ENCODE measurements at regions not wholly inside any gene's neighbourhood (a gene's known extent, or its start where the extent isn't known, plus 50 kb on each side); places are given as distances from the start of the nearest gene placed in this dataset.
"Not testable (repeated sequence)": the region's sequence is repeated elsewhere in the genome, so short reads cannot be mapped to it uniquely, and the experiment has no call there.

DNA sequence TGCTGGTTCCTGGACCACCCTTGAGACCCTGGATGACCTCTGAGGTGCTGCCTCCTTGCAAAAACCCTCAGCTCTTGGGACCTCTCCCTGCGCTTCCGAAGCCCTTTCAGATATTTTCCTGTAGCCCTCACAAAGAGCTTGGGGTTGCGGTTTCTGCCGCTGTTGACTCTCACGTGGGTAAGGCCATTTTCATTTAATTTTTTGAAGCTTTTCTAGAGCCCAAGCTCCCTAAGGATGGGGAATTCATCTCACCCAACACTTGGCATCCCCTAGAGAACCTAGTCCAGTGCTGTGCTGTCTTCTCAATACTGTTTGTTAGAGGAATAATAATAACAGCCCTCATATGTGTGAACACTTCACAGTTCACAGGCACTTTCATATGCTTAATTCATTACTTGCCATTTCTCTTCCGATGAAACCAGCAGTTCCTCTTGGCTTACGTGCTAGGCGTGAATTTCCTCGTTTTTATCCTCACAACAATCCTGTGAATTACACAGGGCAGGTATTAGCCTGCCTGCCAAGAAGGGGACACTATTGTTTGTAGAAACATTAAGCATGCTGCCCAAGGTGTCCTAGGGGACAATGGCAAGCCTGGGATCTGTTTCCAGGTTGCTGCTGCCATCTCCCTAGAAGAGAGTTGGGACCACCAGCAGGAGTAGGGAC is 71.6 kb upstream of the CTBP2 start:
- H3K4me1 ChIP-seq, result no peaks in the 10 kb centered on the region
- no peak overlapping the region for H3K27ac ChIP-seq
- ATAC-seq, result no peak
- H3K9me3 ChIP-seq, result no peaks in the 10 kb centered on the region
- H3K27me3 ChIP-seq, result peaks cover 0 to 15% (median 5%) of the 10 kb centered on the region in 7 donors
- H3K4me3 ChIP-seq, result no peak overlapping the region
- intact Hi-C loops (cut with DNase I), result no loop called here
- DNase-seq, result no peak
- 85 to 87% methylated on average over 9 of the region's 9 CpGs for WGBS, 2 donors
- TF ChIP-seq, protein P1, sequence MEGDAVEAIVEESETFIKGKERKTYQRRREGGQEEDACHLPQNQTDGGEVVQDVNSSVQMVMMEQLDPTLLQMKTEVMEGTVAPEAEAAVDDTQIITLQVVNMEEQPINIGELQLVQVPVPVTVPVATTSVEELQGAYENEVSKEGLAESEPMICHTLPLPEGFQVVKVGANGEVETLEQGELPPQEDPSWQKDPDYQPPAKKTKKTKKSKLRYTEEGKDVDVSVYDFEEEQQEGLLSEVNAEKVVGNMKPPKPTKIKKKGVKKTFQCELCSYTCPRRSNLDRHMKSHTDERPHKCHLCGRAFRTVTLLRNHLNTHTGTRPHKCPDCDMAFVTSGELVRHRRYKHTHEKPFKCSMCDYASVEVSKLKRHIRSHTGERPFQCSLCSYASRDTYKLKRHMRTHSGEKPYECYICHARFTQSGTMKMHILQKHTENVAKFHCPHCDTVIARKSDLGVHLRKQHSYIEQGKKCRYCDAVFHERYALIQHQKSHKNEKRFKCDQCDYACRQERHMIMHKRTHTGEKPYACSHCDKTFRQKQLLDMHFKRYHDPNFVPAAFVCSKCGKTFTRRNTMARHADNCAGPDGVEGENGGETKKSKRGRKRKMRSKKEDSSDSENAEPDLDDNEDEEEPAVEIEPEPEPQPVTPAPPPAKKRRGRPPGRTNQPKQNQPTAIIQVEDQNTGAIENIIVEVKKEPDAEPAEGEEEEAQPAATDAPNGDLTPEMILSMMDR (IDR thresholded peaks at IDR 0.05), result no peak
- H3K36me3 ChIP-seq, result no peaks in the 10 kb centered on the region

DNA sequence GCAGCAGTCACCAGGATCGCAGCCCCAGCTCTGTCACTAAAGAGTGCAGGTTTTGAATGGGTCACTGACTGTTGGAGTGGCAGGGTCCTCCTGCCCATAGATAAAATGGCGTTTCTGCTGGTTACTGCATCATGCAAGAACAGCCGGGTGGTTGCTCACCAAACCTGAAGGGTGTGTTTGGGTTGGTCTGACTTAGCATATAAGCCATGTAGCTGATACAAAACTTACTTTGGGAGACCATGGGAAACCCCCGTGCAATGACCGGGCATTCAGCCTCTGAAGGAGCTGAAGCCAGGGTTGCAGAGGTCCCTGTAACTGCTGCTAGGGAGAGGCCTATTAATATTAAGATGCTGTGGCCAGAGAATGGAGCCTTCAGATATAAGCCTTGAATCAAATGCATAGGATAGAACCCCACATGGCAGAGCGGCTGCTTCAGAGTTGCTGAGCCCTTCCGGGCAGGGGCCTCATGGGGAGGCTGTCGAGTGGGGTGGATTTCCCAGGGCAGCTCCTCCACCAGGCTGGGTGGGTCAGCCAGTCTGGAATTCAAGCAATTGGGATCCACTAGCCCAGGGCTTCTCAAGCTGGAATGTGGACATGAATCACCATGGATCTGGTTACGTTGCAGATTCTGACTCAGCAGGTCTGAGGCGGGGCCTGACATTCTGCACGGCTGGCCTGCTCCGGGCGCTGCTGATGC is 70.9 kb upstream of the CTBP2 start:
- no peak overlapping the region for H3K4me3 ChIP-seq
- TF ChIP-seq, protein P1 (IDR thresholded peaks at IDR 0.05), result no peak
- H3K27ac ChIP-seq, result no peak overlapping the region
- ATAC-seq (no peak), DNase-seq (no peak)
- no peaks in the 10 kb centered on the region for H3K36me3 ChIP-seq
- no peaks in the 10 kb centered on the region for H3K9me3 ChIP-seq
- 83 to 89% methylated on average over 13 of the region's 13 CpGs for WGBS, 2 donors
- H3K4me1 ChIP-seq, result no peaks in the 10 kb centered on the region
- H3K27me3 ChIP-seq, result peaks cover 0 to 12% (median 0%) of the 10 kb centered on the region in 7 donors
- intact Hi-C loops (cut with DNase I), result no loop called here

DNA sequence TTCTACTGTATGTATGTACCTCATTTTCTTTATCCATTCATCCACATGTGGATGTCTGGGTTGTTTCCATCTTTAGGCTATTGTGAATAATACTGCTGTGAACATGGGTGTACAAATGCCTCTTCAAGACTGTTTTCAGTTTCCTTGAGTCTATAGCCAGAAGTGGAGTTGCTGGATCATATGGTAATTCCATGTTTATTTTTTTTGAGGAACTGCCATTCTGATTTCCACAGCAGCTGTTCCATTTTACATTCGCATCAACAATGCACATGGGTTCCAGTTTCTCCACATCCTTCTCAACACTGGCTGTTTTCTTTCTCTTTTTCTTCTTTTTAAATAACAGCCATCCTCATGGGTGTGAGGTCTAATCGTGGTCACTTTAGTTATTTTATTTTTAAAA is 69.9 kb upstream of the CTBP2 start:
- TF ChIP-seq, protein P1 (IDR thresholded peaks at IDR 0.05), result no peak
- ATAC-seq (no peak), DNase-seq (no peak)
- Histone ChIP-seq H3K4me1 (no peaks in the 10 kb centered on the region), H3K9me3 (no peaks in the 10 kb centered on the region), H3K27ac (no peak overlapping the region), H3K4me3 (no peak overlapping the region), H3K27me3 (peaks cover 0 to 3% (median 0%) of the 10 kb centered on the region in 7 donors), H3K36me3 (no peaks in the 10 kb centered on the region)
- intact Hi-C loops (cut with DNase I), result no loop called here
- 74 to 83% methylated on average over 2 of the region's 2 CpGs for WGBS, 2 donors

DNA sequence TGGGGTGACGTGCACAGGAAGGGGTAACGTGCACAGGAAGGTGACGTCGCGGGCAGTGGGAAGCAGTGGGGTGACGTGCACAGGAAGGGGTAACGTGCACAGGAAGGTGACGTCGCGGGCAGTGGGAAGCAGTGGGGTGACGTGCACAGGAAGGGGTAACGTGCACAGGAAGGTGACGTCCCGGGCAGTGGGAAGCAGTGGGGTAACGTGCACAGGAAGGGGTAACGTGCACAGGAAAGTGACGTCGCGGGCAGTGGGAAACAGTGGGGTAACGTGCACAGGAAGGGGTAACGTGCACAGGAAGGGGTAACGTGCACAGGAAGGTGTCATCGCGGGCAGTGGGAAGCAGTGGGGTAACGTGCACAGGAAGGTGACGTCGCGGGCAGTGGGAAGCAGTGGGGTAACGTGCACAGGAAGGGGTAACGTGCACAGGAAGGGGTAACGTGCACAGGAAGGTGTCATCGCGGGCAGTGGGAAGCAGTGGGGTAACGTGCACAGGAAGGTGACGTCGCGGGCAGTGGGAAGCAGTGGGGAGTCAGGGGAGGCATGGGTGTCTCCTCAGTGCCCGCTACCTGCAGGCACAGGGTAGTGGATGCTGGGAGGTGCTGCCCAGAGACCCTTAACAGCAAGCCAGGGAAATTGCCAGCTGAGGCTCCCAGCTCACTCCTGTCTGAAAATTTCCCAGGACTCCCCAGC is 68.0 kb upstream of the CTBP2 start:
- ATAC-seq; DNase-seq; H3K4me1 ChIP-seq; H3K9me3 ChIP-seq; H3K27ac ChIP-seq; H3K27me3 ChIP-seq; intact Hi-C loops (cut with DNase I); H3K36me3 ChIP-seq; H3K4me3 ChIP-seq: not testable (repeated sequence)
- whole genome bisulfite sequencing, 2 donors, result 73 to 76% methylated on average over 28 to 33 of the region's 38 CpGs
